ENCODE measurements at regions not wholly inside any gene's neighbourhood (a gene's known extent, or its start where the extent isn't known, plus 50 kb on each side); places are given as distances from the start of the nearest gene placed in this dataset.

DNA sequence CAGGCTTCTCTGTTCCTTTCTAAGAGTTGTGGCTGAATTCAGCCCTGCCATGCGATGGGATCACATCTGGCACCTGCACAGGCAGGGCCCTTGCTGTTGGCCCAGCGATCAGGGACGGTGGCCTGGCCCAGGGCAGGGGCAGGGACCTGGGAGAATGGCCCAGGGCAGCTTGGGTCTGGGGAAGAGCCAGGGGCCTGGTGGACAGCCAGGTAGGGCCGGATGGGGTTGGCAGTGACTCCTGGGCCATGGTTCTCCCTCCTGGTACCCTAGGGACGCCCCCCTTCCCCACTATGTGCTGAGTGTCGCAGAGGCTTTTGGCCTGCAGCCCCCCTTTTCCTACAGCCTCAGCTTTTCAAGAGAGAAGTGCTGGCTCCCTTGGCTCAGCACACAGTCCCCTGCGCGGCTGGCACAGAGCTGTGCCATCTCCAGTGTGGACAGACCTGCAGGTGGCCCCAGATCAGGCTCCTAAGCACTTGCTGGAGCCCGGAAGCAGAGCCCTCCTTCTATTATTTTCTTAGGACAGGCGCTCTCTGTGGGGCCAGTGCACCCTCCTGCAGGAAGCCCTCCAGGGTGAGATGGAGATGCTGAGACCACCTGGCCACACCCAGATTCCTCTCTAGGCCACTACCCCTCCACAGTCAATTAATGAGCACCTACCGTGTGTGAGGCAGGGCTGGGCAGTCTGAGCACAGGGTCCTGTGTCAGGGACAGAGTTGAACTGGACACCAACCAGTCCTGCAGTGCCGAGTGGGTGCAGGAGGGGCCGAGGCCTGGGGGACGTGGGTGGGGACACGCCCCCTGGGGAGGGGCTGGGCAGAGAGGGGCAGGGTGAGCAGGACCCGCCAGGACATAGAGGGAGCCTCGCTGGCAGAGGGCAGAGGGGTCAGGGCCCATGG, 267.6 kb downstream of the ADGRD1 start:
- TF ChIP-seq, protein P1, sequence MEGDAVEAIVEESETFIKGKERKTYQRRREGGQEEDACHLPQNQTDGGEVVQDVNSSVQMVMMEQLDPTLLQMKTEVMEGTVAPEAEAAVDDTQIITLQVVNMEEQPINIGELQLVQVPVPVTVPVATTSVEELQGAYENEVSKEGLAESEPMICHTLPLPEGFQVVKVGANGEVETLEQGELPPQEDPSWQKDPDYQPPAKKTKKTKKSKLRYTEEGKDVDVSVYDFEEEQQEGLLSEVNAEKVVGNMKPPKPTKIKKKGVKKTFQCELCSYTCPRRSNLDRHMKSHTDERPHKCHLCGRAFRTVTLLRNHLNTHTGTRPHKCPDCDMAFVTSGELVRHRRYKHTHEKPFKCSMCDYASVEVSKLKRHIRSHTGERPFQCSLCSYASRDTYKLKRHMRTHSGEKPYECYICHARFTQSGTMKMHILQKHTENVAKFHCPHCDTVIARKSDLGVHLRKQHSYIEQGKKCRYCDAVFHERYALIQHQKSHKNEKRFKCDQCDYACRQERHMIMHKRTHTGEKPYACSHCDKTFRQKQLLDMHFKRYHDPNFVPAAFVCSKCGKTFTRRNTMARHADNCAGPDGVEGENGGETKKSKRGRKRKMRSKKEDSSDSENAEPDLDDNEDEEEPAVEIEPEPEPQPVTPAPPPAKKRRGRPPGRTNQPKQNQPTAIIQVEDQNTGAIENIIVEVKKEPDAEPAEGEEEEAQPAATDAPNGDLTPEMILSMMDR (IDR thresholded peaks at IDR 0.05; ENCODE audit: low read length), result no peak
- no peak for TF ChIP-seq EZH2 (IDR thresholded peaks at IDR 0.05; ENCODE audit: borderline replicate concordance, low read length)

All from OCI-LY1 (cell line).